ENCODE measurements at regions not wholly inside any gene's neighbourhood (a gene's known extent, or its start where the extent isn't known, plus 50 kb on each side); places are given as distances from the start of the nearest gene placed in this dataset.
"Not testable (repeated sequence)": the region's sequence is repeated elsewhere in the genome, so short reads cannot be mapped to it uniquely, and the experiment has no call there.

DNA sequence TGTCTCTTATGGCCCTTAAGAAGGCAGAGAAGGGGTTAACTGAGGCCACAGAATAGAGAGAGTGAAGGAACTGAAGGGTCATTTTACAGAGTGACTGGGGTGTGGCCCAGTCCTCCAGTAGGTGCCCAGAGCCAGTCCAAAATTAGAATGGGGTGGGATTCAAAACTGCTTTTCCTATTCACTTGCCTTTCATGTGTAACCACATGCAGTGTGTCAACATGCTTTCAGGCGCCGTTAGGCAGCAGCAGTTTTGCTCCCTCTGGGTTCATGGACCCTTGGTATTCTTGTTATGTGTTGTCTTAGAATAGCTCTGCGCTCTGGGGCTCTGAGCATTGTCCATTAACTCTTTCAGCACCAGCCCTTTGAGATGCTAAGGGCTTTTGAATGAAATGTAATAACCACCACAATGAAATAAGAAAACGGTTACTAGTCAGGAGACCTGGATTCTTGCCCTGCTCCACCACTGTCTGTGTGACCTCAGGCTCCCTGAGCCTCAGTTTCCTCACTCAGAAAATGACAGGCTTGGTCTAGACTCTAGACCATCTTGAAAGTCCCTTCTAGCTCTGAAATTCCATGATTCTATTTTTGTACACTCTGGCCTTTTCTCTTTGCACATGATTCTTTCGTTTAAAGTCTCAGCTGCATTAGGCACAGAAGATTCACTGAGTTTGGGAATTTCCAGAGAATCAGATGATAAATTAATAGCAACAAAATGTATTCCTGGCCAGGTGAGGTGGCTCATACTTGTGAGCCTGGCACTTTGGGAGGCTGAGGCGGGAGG, 123.0 kb downstream of the SRGAP2 start:
- not testable (repeated sequence) for TF ChIP-seq CTCF (IDR thresholded peaks at IDR 0.05 in 8 of 11, conservative IDR thresholded peaks at IDR 0.05 in 3 of 11); POLR2AphosphoS5 (IDR thresholded peaks at IDR 0.05); POLR2A (IDR thresholded peaks at IDR 0.05)

Data from spleen (tissue), 7 donors.